Natural killer cell treated with Interleukin-12 subunit alpha and Interleukin-12 subunit beta and Interleukin-15 and Interleukin-18, amount 100 ng/mL, for 72 hours (primary cell): ENCODE measurements at regions not wholly inside any gene's neighbourhood (a gene's known extent, or its start where the extent isn't known, plus 50 kb on each side); places are given as distances from the start of the nearest gene placed in this dataset.
A peak's percentile ranks its signal among the peaks of the same experiment; 100 is the strongest.

Experiments used
- ATAC-seq, 2 donors: fragments of 150-1000 bp; cut with Tn5 transposase in 1 of 2; sonication (Bioruptor Pico), chemical (Tn5 transposase) in 1 of 2; 2 replicates each; pipeline ENCODE4 v1.10.0; 2021
- DNase-seq: peaks from one replicate; pipeline ENCODE4 v3.0.0; 2022; ENCODE audit warnings: low spot score
- H3K27ac Mint-ChIP-seq, 2 donors: 1 replicate in 1 of 2; 2 replicates in 1 of 2; pipeline ENCODE4 v1.8.0; 2022; ENCODE audit warnings: mixed read lengths in 2 of 2, mild to moderate bottlenecking in 1 of 2, moderate library complexity in 1 of 2
- H3K27me3 Mint-ChIP-seq, 2 donors: 1 replicate in 1 of 2; 2 replicates in 1 of 2; pipeline ENCODE4 v1.8.0; 2022; ENCODE audit warnings: mixed read lengths in 2 of 2
- H3K36me3 Mint-ChIP-seq: one replicate; pipeline ENCODE4 v1.8.0; 2022; ENCODE audit warnings: mixed read lengths
- H3K4me1 Mint-ChIP-seq, 2 donors: 1 replicate in 1 of 2; 2 replicates in 1 of 2; pipeline ENCODE4 v1.8.0; 2022; ENCODE audit warnings: low read depth in 2 of 2, mixed read lengths in 2 of 2, mild to moderate bottlenecking in 1 of 2
- H3K4me3 Mint-ChIP-seq: one replicate; pipeline ENCODE4 v1.8.0; 2022; ENCODE audit warnings: mixed read lengths
- H3K9me3 Mint-ChIP-seq: 2 replicates; pipeline ENCODE4 v1.8.0; 2022; ENCODE audit warnings: mixed read lengths

DNA sequence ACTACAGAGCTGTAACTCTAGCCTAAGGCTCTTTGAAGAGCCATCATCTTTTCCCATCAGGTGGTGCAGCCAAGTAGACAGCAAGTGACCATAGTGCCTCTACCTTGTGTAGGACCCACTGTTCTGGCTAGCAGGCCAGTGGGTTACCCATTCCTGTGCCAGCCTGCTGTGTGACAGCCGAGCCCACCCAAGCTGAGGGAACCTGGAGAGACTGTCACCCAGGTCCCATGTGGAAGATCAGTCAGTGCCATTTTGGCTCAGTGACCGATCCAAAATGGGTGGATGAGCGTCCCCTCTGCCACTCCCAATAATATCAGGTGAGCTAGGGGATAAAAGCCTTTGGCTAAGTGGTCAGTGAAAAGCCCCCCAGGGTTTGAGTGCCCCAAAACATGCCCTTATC lies 417.9 kb downstream of the MATN1 start:
- no peak overlapping the region for H3K27ac Mint-ChIP-seq
- no peak overlapping the region for H3K4me3 Mint-ChIP-seq
- no peaks in the 10 kb centered on the region for H3K4me1 Mint-ChIP-seq
- ATAC-seq (no peak), DNase-seq (peak; percentile 26)
- H3K27me3 Mint-ChIP-seq: peaks cover 26 to 41% of the 10 kb centered on the region in 2 donors
- H3K9me3 Mint-ChIP-seq: no peaks in the 10 kb centered on the region
- H3K36me3 Mint-ChIP-seq: no peaks in the 10 kb centered on the region

DNA sequence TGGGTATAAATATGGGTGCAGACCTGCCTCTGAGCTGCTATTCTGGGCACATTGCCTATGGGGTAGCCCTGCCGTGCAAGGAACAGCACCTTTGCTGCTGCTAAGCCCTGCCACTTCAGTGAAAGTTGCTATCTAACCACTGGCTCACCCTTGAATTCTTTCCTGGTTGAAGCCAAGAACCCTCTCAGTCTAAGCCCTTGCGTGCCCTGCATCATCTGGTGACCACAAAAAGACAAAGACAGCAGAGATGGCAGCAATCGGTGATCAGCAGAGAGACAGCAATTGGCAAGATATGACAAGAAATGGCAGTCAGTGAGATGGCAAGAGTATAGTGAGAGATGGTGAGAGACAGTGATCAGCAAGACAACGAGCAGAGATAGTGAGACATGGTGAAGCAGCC lies 418.3 kb downstream of the MATN1 start:
- Mint-ChIP-seq H3K27me3 (peaks cover 30 to 41% of the 10 kb centered on the region in 2 donors), H3K9me3 (no peaks in the 10 kb centered on the region)
- DNase-seq: peak; percentile 22

DNA sequence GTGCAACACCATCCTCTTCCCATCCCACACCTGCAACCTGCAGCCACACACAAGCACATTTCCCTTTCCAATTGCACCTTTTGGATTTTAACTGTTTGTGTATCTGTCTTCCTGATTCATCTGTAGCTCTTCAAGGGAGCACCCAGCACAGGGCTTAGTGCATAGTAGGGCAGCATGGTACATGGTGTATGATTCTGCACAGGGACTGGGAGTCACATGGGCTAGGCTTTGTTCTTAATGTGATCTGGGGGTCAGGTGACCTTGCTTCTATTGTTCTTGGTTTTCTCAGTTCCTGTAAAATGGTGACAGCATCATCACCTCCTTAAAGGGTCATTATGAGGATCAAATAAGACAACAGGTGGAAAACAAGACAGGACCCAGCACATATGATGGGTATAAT lies 419.3 kb downstream of the MATN1 start:
- no peak for DNase-seq
- no peak for ATAC-seq
- H3K36me3 Mint-ChIP-seq: no peaks in the 10 kb centered on the region
- H3K4me1 Mint-ChIP-seq: no peaks in the 10 kb centered on the region
- H3K27ac Mint-ChIP-seq: no peak overlapping the region
- H3K9me3 Mint-ChIP-seq: no peaks in the 10 kb centered on the region
- no peak overlapping the region for H3K4me3 Mint-ChIP-seq
- H3K27me3 Mint-ChIP-seq: peaks cover 30 to 49% of the 10 kb centered on the region in 2 donors

More for the DNA sequence above, 418.3 kb downstream of the MATN1 start:
- no peak overlapping the region for H3K4me3 Mint-ChIP-seq
- no peaks in the 10 kb centered on the region for H3K4me1 Mint-ChIP-seq
- H3K36me3 Mint-ChIP-seq: no peaks in the 10 kb centered on the region
- H3K27ac Mint-ChIP-seq: no peak overlapping the region
- no peak for ATAC-seq

DNA sequence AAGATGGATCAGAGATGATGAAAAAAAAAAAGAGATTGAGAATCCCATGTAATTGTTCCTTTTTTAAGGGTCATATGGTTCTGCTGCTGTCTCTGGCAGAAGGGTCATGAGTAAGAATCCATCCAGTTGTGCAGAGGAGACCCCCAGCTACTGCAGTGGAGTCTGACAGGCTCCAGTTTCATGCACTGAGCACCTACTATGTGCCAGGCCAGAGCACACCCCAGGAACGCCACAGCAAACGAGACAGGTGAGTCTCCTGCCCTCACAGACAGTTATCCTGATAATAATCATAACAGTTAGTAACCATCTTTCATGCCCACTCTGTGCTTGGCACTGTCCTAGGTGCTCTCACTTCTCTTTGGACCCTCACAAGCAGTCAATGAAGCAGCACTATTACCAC lies 420.0 kb downstream of the MATN1 start:
- no peaks in the 10 kb centered on the region for H3K9me3 Mint-ChIP-seq
- no peaks in the 10 kb centered on the region for H3K4me1 Mint-ChIP-seq
- H3K27me3 Mint-ChIP-seq: peaks cover 30 to 46% of the 10 kb centered on the region in 2 donors
- peak; percentile 12 for DNase-seq
- H3K27ac Mint-ChIP-seq: no peak overlapping the region
- no peaks in the 10 kb centered on the region for H3K36me3 Mint-ChIP-seq
- no peak for ATAC-seq
- H3K4me3 Mint-ChIP-seq: no peak overlapping the region

DNA sequence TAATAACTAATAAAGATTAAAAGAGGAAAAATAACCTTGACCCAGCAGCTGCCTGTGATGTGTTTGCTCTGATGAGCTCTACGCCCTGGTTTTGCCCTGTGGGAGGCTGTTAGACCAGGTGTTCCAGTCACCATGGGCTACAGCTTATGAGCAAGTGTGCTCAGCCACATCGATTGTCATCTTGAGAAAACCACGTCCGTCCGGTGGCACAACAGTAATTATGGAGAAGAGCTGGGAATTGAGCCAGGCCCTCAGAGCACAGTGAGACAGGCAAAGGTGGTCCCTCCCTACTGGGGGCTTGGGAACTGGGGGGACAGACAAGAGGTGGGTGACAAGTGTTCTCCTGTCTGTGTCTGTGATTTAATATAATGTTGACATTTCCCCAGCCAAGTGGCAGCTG lies 420.5 kb downstream of the MATN1 start:
- DNase-seq (peak; percentile 44), ATAC-seq (no peak)
- Mint-ChIP-seq H3K36me3 (peaks cover under 1% of the 10 kb centered on the region), H3K4me3 (no peak overlapping the region), H3K27ac (no peak overlapping the region), H3K9me3 (no peaks in the 10 kb centered on the region), H3K27me3 (peaks cover 31 to 44% of the 10 kb centered on the region in 2 donors), H3K4me1 (no peaks in the 10 kb centered on the region)

DNA sequence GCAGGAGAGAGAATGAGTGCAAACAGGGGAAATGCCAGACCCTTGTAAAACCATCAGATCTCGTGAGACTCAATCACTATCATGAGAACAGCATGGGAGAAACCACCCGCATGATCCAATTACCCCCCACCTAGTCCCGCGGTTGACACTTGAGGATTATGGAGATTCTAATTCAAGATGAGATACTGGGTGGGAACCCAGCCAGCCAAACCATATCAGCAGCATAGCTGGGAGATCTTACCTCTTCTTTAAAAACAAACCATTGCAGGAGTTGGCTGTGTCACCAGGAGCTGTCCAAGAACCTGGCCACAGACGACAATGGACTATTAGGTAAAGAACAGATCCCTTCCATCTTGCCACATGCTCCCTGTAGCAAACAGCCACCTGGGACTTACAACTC lies 422.7 kb downstream of the MATN1 start:
- DNase-seq (no peak), ATAC-seq (no peak)
- Mint-ChIP-seq H3K27me3 (peaks cover 32 to 48% of the 10 kb centered on the region in 2 donors), H3K4me3 (no peak overlapping the region), H3K36me3 (peaks cover 6% of the 10 kb centered on the region), H3K27ac (no peak overlapping the region), H3K4me1 (no peaks in the 10 kb centered on the region), H3K9me3 (peaks cover 5% of the 10 kb centered on the region)

DNA sequence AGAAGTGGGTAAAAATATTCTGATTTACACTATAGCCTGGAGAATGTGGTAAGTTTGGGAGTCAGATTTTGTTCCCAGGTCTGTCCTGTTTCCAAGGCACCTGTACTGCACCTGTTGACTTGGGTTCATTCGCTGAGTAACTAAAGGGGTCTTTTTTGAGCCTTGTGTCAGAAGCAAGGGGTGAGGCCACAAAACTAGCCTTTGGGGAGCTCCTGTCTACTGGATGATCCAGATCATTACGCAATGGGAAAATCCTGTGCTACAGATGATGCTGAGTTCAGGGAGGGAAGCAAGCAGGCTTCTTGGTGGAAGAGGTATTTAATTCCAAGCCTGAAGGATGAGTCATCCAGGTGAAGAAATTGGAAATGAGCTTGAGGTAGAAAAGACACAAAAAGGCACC lies 424.0 kb downstream of the MATN1 start:
- no peak for DNase-seq
- no peak overlapping the region for H3K27ac Mint-ChIP-seq
- H3K4me1 Mint-ChIP-seq: no peaks in the 10 kb centered on the region
- H3K27me3 Mint-ChIP-seq: peaks cover 33 to 46% of the 10 kb centered on the region in 2 donors
- peaks cover 6% of the 10 kb centered on the region for H3K36me3 Mint-ChIP-seq
- ATAC-seq: no peak
- H3K9me3 Mint-ChIP-seq: peaks cover 5% of the 10 kb centered on the region
- H3K4me3 Mint-ChIP-seq: no peak overlapping the region

DNA sequence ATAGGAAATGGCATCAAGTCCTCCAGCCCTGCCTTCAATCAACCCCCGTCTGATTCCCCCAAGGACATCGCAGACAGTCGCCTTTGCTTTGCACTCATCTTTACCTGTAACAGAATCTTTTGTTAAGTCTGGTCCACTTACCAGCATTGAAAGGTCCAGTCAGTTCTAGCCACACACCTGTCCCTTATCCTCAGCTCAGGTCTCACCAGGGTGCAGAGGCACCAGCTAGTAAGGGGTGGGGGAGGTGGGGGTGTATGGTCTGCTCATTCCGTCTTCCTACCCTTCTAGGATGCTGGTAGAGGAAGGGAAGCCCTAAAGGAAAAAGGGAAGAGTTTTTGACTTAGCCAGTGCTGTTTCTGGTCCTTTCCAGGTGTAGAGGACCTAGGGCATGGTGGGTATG lies 427.7 kb downstream of the MATN1 start:
- no peak overlapping the region for H3K27ac Mint-ChIP-seq
- peaks cover 6% of the 10 kb centered on the region for H3K36me3 Mint-ChIP-seq
- H3K4me3 Mint-ChIP-seq: no peak overlapping the region
- no peak for DNase-seq
- H3K4me1 Mint-ChIP-seq: no peaks in the 10 kb centered on the region
- H3K9me3 Mint-ChIP-seq: peaks cover 5% of the 10 kb centered on the region
- ATAC-seq: no peak
- H3K27me3 Mint-ChIP-seq: peaks cover 36 to 59% of the 10 kb centered on the region in 2 donors

DNA sequence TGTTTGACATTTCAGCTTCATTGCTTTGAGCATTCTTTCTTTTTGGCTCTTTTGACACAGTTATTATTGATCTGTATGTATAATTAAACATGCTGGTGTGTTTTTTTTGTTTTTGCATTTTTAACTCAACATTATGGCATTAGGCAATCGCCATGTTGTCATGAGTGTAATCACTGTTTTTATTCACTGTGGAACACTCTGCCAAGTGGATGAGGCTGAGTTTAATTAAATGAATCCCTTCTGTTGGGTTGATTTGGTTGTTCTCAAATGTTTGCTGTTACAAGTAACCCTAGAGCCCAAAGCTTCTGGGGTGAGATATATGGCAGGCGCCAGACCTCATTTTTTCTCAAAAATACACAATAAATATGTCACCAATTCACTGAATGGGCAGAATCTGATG lies 428.1 kb downstream of the MATN1 start:
- H3K36me3 Mint-ChIP-seq: peaks cover 6% of the 10 kb centered on the region
- H3K27me3 Mint-ChIP-seq: peaks cover 36 to 62% of the 10 kb centered on the region in 2 donors
- DNase-seq: no peak
- H3K4me3 Mint-ChIP-seq: no peak overlapping the region
- H3K27ac Mint-ChIP-seq: no peak overlapping the region
- peaks cover 5% of the 10 kb centered on the region for H3K9me3 Mint-ChIP-seq
- no peak for ATAC-seq
- H3K4me1 Mint-ChIP-seq: no peaks in the 10 kb centered on the region

DNA sequence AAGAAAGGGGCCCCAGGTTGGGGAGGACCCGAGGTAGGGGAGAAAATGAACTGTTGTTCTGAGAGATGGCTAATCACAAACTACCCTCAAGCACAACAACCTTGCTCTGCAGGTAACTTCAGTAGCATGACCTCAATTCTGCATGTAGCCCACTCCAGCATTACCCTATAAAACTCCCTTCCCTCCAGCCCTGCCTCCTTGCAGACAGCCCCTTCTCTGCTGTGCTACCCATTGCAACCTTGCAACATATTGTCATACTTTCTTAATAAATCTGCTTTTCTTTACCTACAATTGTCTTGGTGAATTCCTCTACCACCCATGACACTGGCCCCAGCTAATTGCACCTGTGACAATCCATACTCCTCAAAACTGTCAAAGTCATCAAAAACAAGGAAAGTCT lies 428.9 kb downstream of the MATN1 start:
- ATAC-seq (no peak), DNase-seq (no peak)
- Mint-ChIP-seq H3K4me1 (no peaks in the 10 kb centered on the region), H3K36me3 (peaks cover 6% of the 10 kb centered on the region), H3K27ac (no peak overlapping the region), H3K27me3 (peaks cover 34 to 62% of the 10 kb centered on the region in 2 donors), H3K9me3 (peaks cover 5% of the 10 kb centered on the region), H3K4me3 (no peak overlapping the region)

DNA sequence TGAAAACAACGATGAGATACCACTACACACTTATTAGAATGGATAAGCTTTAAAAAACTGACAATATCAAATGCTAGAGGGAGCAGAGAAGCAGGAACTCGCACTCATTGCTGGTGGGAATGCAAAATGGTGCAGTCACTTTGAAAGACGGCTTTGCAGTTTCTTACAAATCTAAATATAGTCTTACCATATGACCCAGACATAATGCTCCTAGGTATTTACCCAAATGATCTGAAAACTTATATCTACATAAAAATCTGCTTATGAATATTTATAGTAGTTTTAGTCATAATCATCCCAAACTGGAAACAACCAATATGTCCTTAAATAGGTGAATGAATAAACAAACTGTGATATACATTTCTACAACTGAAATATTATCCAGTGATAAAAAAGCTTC lies 430.9 kb downstream of the MATN1 start:
- no peak for DNase-seq
- Mint-ChIP-seq H3K27me3 (peaks cover 29 to 66% of the 10 kb centered on the region in 2 donors), H3K36me3 (peaks cover 1% of the 10 kb centered on the region), H3K4me1 (no peaks in the 10 kb centered on the region), H3K4me3 (no peak overlapping the region), H3K9me3 (peaks cover under 1% of the 10 kb centered on the region), H3K27ac (no peak overlapping the region)
- no peak for ATAC-seq

DNA sequence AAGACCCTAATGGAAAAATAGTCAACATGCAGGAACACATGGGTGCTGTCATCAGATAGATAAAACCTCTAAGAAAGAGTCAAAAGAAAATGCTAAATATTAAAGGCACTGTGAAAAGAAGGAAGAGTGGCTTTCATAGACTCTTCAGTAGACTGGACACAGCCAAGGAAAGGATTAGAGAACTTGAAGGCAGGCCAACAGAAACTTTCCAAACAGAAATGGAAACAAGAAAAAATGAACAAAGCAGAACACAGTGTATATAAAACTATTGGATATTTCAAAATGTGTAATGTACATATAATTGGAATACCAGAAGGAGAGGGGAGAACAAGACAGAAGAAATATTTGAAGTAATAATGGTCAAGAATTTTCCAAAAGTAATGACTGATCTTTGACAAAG lies 431.9 kb downstream of the MATN1 start:
- DNase-seq (no peak), ATAC-seq (no peak)
- H3K4me1 Mint-ChIP-seq: no peaks in the 10 kb centered on the region
- no peak overlapping the region for H3K27ac Mint-ChIP-seq
- H3K36me3 Mint-ChIP-seq: no peaks in the 10 kb centered on the region
- peaks cover 25 to 57% of the 10 kb centered on the region in 2 donors for H3K27me3 Mint-ChIP-seq
- no peak overlapping the region for H3K4me3 Mint-ChIP-seq
- H3K9me3 Mint-ChIP-seq: no peaks in the 10 kb centered on the region

DNA sequence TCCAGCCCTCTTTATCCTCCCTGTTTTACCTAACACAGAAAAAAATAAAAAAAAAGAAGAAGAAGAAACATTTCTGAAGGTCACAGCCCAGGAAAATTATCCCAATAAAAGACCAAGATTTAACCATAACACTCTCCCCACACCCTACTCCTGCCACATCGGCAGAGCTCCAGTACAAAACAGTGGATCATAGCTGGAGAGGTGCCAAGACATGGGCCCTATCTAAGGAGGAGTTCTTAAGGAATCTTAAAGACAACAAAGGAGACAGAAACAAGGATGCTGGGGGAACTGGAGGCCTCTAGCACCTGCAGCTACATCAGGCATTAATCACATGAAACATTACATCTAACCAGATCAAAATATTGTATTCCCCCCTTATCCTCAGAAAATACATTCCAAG lies 432.8 kb downstream of the MATN1 start:
- ATAC-seq: no peak
- H3K27me3 Mint-ChIP-seq: peaks cover 22 to 54% of the 10 kb centered on the region in 2 donors
- H3K9me3 Mint-ChIP-seq: no peaks in the 10 kb centered on the region
- H3K4me3 Mint-ChIP-seq: no peak overlapping the region
- no peaks in the 10 kb centered on the region for H3K4me1 Mint-ChIP-seq
- no peak overlapping the region for H3K27ac Mint-ChIP-seq
- DNase-seq: no peak
- H3K36me3 Mint-ChIP-seq: no peaks in the 10 kb centered on the region

DNA sequence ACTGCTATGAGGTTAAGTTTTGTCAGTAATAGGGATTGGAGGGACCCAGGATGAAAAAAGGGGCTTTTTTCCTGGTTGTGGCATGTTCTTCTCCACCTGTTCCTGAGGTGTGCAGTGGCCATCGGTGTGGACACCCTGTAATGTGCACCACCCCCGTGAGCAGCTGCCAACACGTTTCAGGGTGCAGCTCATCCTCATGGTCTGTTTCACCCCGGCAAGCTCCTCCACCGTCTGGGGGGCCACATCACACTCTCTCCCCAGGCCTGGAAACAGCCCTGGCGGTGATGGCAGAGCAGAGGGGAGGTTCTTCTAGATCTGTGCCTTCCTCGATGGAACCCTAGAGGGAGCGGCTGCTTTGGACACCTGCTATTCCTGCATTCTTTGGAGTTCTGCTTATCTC lies 435.4 kb downstream of the MATN1 start:
- Mint-ChIP-seq H3K4me3 (no peak overlapping the region), H3K4me1 (peaks cover 14 to 16% of the 10 kb centered on the region in 2 donors), H3K9me3 (peaks cover 5% of the 10 kb centered on the region), H3K27ac (no peak overlapping the region), H3K36me3 (peaks cover 6% of the 10 kb centered on the region), H3K27me3 (peaks cover 15 to 41% of the 10 kb centered on the region in 2 donors)
- no peak for DNase-seq
- no peak for ATAC-seq
